EH (cell line): ENCODE measurements at regions not wholly inside any gene's neighbourhood (a gene's known extent, or its start where the extent isn't known, plus 50 kb on each side); places are given as distances from the start of the nearest gene placed in this dataset.

Experiments used
- DNase-seq: peaks from one replicate; pipeline ENCODE4 v3.0.0-alpha.2; 2015; ENCODE audit warnings: low read depth

GRCh38 chr5:171650597-171650996 is 135.0 kb upstream of the SMIM23 start:
- no peak for DNase-seq

GRCh38 chr5:171651102-171651501 is 134.5 kb upstream of the SMIM23 start:
- DNase-seq: no peak

- no peak for DNase-seq
Measured at GRCh38 chr5:171654881-171655280, 130.7 kb upstream of the SMIM23 start.

- no peak for DNase-seq
Measured at GRCh38 chr5:171657473-171657872, 128.1 kb upstream of the SMIM23 start.

GRCh38 chr5:171659896-171660295 is 125.7 kb upstream of the SMIM23 start:
- DNase-seq: no peak

- DNase-seq: no peak
Measured at GRCh38 chr5:171660434-171660833, 125.2 kb upstream of the SMIM23 start.

GRCh38 chr5:171661143-171661542 is 124.5 kb upstream of the SMIM23 start:
- DNase-seq: peak; percentile 8

- no peak for DNase-seq
Measured at GRCh38 chr5:171663311-171664085, 122.1 kb upstream of the SMIM23 start.

- no peak for DNase-seq
Measured at GRCh38 chr5:171664489-171664888, 121.1 kb upstream of the SMIM23 start.

- DNase-seq: no peak
Measured at GRCh38 chr5:171666815-171667214, 118.8 kb upstream of the SMIM23 start.

GRCh38 chr5:171667341-171668096 is 118.1 kb upstream of the SMIM23 start:
- DNase-seq: peak; percentile 85

GRCh38 chr5:171668097-171668412 is 117.6 kb upstream of the SMIM23 start:
- no peak for DNase-seq

- DNase-seq: no peak
Measured at GRCh38 chr5:171669571-171669970, 116.0 kb upstream of the SMIM23 start.

GRCh38 chr5:171672556-171672955 is 113.1 kb upstream of the SMIM23 start:
- no peak for DNase-seq

GRCh38 chr5:171673328-171673727 is 112.3 kb upstream of the SMIM23 start:
- DNase-seq: no peak

- no peak for DNase-seq
Measured at GRCh38 chr5:171673840-171674239, 111.8 kb upstream of the SMIM23 start.

- no peak for DNase-seq
Measured at GRCh38 chr5:171675511-171675910, 110.1 kb upstream of the SMIM23 start.

- no peak for DNase-seq
Measured at GRCh38 chr5:171676286-171676944, 109.2 kb upstream of the SMIM23 start.

- DNase-seq: no peak
Measured at GRCh38 chr5:171678646-171679045, 107.0 kb upstream of the SMIM23 start.

GRCh38 chr5:171680485-171680884 is 105.1 kb upstream of the SMIM23 start:
- no peak for DNase-seq

- DNase-seq: no peak
Measured at GRCh38 chr5:171681061-171681460, 104.6 kb upstream of the SMIM23 start.

GRCh38 chr5:171681677-171682076 is 103.9 kb upstream of the SMIM23 start:
- DNase-seq: peak; percentile 16

- DNase-seq: no peak
Measured at GRCh38 chr5:171682801-171683200, 102.8 kb upstream of the SMIM23 start.
